ENCODE measurements at regions not wholly inside any gene's neighbourhood (a gene's known extent, or its start where the extent isn't known, plus 50 kb on each side); places are given as distances from the start of the nearest gene placed in this dataset.

DNA sequence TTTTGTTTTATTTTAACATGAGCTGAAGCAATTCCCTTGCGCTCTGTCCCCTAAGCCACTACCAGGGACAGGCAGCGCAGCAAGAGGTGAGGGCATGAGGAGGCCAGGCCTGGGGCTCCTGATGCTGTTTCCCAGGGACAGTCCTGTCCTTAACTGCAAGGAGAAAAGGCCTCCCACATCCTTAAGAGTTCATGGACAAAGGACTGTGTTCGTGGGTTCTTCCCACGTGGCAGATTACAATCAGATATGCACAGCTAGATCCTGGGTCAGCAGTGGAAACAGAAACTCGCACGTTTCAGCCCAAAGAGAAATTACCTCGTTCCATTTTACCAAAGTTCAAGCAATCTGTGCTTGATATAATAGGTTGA, 85.8 kb downstream of the MIS18A start:
- H3K9ac ChIP-seq (ENCODE audit: extremely low read depth, insufficient read length, low read length), result no peak overlapping the region
- no peak for DNase-seq
- H3K27me3 Mint-ChIP-seq (ENCODE audit: low read depth), result peaks cover 4% of the 10 kb centered on the region
- no peaks in the 10 kb centered on the region for H4K20me1 ChIP-seq (ENCODE audit: control insufficient read depth, insufficient read depth, insufficient read length)
- no peak overlapping the region for H2AFZ ChIP-seq (ENCODE audit: low read length)
- H3K23ac ChIP-seq (ENCODE audit: insufficient read length, low read depth, low read length), result no peak overlapping the region
- H3K4me1 ChIP-seq (ENCODE audit: insufficient read depth, low read length), result no peaks in the 10 kb centered on the region
- no peak overlapping the region for H3T11ph ChIP-seq (ENCODE audit: low read length)
- H3K27ac Mint-ChIP-seq, result no peak overlapping the region
- H3K23me2 ChIP-seq (ENCODE audit: insufficient read length, low read depth, low read length, poor library complexity, severe bottlenecking), result no peaks in the 10 kb centered on the region
- H3K27ac ChIP-seq (ENCODE audit: insufficient read length, low read depth, low read length), result no peak overlapping the region
- no CpG with 5 or more reads among the region's 7 CpGs for WGBS (ENCODE audit: extremely low coverage, insufficient read length, low lambda C conversion rate)
- no peak overlapping the region for H2BK15ac ChIP-seq (ENCODE audit: low read depth, low read length)
- no peak overlapping the region for H3K18ac ChIP-seq (ENCODE audit: insufficient read length, low read depth, low read length)
- no peak overlapping the region for H4K8ac ChIP-seq (replicated peaks; ENCODE audit: insufficient read length, low read depth, low read length)
- TF ChIP-seq, protein P1, sequence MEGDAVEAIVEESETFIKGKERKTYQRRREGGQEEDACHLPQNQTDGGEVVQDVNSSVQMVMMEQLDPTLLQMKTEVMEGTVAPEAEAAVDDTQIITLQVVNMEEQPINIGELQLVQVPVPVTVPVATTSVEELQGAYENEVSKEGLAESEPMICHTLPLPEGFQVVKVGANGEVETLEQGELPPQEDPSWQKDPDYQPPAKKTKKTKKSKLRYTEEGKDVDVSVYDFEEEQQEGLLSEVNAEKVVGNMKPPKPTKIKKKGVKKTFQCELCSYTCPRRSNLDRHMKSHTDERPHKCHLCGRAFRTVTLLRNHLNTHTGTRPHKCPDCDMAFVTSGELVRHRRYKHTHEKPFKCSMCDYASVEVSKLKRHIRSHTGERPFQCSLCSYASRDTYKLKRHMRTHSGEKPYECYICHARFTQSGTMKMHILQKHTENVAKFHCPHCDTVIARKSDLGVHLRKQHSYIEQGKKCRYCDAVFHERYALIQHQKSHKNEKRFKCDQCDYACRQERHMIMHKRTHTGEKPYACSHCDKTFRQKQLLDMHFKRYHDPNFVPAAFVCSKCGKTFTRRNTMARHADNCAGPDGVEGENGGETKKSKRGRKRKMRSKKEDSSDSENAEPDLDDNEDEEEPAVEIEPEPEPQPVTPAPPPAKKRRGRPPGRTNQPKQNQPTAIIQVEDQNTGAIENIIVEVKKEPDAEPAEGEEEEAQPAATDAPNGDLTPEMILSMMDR (conservative IDR thresholded peaks at IDR 0.05), result no peak
- H3K36me3 Mint-ChIP-seq (ENCODE audit: insufficient read depth in 1 of 3, low read depth in 3 of 3), result no peaks in the 10 kb centered on the region; a peak in 1 of 7 replicates
- no peak overlapping the region for H2BK20ac ChIP-seq (ENCODE audit: low read depth, low read length, poor library complexity, severe bottlenecking)
- no peaks in the 10 kb centered on the region; the same call in 1 of the 2 replicates for H3K27me3 ChIP-seq (ENCODE audit: insufficient read depth, low read length)
- no peaks in the 10 kb centered on the region for H3K9me3 Mint-ChIP-seq
- no peaks in the 10 kb centered on the region for H3K4me1 Mint-ChIP-seq
- H2BK120ac ChIP-seq (ENCODE audit: low read depth, low read length, poor library complexity, severe bottlenecking), result no peak overlapping the region
- no peak overlapping the region for H2AK5ac ChIP-seq (ENCODE audit: insufficient read length, low read length)
- H2BK12ac ChIP-seq (ENCODE audit: insufficient read length, low read depth, low read length), result no peak overlapping the region
- H3K79me2 ChIP-seq (ENCODE audit: insufficient read depth, low read length), result no peaks in the 10 kb centered on the region
- H3K14ac ChIP-seq (ENCODE audit: insufficient read depth, low read length), result no peak overlapping the region
- no peak overlapping the region for H2BK5ac ChIP-seq (ENCODE audit: insufficient read length, low read length)
- no peaks in the 10 kb centered on the region for H3K79me1 ChIP-seq (ENCODE audit: insufficient read depth, low read depth, low read length, poor library complexity, severe bottlenecking)
- H4K91ac ChIP-seq (ENCODE audit: insufficient read length, low read depth, low read length), result no peak overlapping the region
- no peak overlapping the region for H3K56ac ChIP-seq (ENCODE audit: insufficient read length, low read depth, low read length)
- H3K4ac ChIP-seq (ENCODE audit: low read depth, low read length), result no peak overlapping the region
- H3K4me3 Mint-ChIP-seq, result no peak overlapping the region
- H3K4me2 ChIP-seq (ENCODE audit: insufficient read depth, insufficient read length, low read length), result no peak overlapping the region
- H3K9me3 ChIP-seq (ENCODE audit: control insufficient read depth, low read depth, low read length), result no peaks in the 10 kb centered on the region
- no peak overlapping the region for H4K5ac ChIP-seq (ENCODE audit: insufficient read length, low read depth, low read length)
